HG03108 (cell line): ENCODE measurements at regions not wholly inside any gene's neighbourhood (a gene's known extent, or its start where the extent isn't known, plus 50 kb on each side); places are given as distances from the start of the nearest gene placed in this dataset.

Experiments
- ATAC-seq: cut with Tn5 transposase; IDR thresholded peaks from one replicate; pipeline ENCODE4 v1.9.1; 2021; ENCODE audit warnings: moderate library complexity; ENCODE audit not compliant: unreplicated experiment

DNA sequence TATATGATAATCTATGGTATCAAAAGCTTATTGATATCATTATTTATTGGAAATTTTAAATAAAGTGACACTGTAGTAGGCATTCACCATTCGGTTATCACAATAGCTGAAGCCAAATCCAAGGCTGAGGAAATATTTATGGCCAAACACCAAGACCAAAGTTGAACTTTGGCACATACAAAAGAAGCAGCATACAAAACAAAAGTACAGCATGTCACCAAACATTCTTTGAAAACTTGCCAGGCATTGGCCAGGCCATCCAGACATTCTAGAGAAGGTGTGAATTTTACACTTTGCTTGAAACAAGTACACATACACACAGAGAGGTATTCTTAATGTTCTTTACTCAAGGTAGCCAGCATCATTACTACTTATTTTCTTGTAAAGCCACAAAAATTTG lies 544.4 kb upstream of the CXADR start:
- no peak for ATAC-seq

DNA sequence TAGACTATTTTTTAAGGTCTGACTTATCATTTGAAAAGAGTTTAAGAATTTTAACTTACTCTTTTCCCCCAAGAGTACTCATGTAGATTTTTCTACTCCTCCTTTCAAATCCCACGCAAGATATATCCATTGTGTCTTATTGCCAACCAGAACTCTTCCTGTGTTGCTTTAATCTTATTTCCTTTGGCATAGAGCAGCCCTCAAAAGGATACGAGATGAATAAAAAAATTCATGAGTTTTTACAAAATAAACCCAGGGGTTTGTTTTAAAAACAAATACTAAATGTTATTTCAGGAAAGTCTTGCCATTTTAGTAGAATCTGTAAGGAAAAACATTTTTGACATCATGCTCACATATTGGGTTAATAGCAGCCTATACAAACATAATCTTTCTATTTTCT lies 543.2 kb upstream of the CXADR start:
- no peak for ATAC-seq

DNA sequence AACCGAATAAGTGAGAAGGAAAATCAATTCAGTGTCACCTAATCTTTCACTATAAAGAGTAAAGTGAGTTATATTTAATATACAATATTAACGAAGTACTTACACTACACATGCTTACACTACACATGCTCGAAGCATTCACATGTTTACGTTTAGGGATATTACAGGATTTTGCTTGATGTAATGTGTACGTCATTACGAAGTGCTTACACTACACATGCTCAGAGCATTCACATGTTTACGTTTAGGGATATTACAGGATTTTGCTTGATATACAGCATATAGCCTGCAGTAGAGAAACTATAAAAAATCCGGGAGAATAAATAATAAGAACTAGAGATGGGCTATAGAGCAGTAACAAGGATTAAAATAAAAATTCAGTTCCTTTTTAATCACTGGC lies 538.8 kb upstream of the CXADR start:
- ATAC-seq = no peak

DNA sequence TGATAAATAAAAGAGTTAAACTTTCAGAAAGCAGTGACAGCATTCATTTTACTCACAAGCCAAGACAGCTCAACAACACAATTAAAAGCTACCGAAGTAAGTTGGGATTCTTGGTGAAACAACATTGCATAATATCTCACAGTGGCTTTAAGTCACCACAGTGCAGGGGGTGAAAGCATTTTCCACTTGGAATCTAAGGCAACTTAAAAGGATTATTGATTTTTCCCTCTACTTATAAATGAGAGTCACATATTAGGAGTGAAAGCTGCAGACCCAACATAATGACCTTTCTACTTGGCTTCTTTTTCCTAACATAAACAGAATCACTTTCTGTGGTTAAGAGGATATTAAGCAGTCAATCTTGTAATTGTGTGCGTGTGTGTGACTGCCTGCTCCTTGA lies 536.6 kb upstream of the CXADR start:
- ATAC-seq = no peak

DNA sequence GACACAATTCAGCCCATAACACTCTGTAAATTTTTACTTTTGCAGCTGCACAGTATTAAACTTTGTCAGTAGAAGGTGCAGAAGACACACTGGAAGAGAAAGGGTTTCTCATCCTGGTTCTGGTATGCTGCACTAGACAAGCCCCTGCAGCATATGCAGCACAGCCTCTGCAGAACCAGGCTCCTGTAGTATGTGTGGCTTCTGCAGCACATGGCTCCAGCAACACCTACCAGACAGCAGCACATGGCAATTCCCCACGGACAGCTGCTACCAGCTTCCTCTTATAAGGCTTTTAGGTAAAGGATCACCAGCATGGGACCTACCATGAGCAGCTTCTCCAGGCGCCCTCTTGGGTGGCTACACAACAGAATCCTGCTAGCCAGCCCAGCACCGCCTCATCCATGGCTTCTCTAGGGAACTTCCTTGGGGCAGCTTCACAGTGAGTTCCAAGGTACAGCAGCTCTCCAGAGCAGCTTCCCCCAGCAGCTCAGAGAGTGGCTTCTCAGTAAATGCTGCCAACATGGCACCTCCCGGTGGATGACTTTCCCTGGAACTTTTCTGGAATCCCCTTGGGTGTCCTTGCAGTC lies 534.4 kb upstream of the CXADR start:
- no peak for ATAC-seq

DNA sequence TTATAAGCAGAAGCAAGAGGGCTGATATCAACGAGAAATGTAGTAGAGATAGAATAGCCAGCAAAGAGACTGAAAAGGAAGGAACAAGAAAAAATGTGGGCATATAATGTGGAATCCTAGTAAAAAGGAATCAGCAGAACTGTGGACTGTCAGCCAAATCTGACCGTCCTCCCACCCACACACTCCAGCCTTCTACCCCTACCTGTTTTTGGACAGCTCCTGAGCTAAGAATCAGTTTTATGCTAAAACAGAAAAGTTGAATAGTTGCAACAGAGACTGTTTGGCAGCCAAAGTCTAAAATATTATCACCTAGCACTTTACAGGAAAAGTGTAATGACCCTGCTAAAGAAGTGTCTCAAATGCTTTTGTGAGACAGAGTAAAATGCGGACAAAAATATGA lies 533.3 kb upstream of the CXADR start:
- no peak for ATAC-seq

DNA sequence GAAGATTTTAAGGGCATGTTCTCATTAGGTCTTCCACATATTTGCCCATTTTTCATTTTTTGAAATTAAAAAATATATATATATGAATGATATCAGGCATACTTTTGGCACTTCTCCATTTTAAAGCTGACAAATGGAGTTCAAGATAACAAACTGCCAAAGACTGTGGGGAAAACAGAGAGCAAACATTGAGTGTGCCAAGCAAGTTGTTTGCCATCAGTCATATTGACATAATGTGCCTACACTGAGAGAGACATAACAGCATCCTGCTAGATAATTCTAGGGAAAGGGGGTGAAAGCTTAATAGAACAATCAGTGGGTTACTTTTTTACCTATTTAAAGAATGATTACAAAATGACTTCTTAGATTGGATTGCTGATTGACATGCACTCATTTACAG lies 529.4 kb upstream of the CXADR start:
- ATAC-seq = no peak

DNA sequence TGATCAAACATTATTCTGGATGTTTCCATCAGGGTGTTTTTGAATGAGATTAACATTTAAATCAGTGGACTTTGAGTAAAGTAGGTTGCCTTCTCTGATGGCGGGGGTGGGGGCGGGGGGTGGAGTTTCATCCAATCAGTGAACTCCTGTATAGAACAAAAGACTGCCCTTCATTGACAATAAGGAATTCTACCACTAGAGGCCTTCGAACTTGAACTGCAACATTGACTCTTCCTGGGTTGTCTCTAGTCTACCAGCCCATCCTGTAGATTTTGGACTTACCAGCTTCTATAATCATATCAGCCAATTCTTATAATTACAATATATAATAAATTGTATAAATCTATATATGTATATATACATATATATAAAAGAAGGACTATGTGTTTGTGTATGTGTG lies 520.4 kb upstream of the CXADR start:
- no peak for ATAC-seq

DNA sequence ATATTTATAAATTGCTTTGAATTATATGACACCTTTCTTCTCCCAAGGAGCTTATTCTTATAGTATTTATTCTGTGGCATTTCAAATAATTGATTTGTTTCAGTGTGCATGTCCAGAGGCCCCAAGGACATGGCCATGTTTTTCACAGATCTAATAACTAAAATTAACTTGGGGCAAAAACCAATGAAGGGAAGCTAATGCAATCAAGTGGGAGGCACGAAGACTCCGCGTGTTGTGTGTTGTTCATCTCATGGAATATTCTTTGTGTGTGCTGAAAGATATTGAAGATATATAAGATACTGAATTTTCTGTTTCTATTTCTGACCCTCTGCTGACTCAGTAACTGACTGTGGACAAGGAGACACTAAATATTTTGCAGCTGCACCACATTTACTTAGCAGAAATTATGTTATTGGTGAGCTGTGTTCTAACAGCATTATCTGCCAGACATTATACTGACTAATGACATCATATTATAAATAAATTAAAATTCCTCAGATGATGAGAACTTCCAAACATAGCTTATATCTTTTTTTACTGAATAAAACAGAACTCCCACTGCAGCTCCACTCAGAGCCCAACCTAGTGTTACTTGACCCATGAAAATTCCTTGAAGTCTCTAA lies 519.3 kb upstream of the CXADR start:
- no peak for ATAC-seq

DNA sequence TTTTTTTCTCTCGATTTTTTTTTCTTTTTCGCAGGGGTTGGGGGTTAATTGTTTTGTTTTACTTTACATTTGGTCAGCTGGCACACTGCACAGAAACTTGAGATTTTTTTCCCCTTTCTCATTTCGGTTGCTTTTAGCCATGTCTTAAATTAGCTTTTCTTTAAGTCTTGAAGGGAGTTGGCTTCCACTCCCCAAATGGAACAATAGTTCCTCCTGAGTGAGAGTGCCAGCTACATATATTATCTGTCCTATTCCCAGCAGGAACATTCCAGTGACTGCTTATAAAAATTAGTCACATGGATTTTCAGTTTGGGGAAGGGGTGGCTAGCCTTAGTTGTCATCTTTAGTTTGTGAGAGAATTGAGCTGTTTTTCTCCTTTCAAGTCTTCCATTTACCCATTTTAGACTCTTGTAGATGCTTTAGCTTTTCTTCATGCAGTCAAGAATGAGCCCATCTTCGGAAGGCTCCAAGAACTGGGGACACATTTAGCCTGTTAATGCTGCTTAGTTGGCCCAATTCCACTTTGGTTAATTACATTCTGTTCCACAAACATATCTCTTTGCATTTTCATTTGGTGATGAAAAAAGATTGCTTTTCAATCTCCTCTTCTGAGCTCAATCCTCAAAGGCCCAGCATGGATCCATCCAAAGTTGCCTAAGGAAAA lies 510.1 kb upstream of the CXADR start:
- no peak for ATAC-seq

DNA sequence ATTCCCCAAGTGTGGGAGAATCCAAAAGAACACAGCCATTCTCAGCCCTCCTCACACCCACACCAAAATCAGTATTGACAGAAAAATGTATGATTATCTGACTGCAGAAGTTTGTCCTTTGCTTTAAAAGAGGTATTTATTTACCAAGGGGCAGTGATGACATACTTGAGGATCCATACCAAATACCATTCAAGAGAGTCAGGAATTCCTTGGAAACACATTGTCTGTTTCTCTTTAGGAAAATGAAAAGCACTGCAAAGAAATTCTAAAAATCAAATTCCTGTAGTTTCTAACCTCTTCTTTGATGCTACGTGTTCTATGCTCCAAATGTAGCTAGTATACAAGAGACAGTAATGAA lies 509.6 kb upstream of the CXADR start:
- no peak for ATAC-seq

DNA sequence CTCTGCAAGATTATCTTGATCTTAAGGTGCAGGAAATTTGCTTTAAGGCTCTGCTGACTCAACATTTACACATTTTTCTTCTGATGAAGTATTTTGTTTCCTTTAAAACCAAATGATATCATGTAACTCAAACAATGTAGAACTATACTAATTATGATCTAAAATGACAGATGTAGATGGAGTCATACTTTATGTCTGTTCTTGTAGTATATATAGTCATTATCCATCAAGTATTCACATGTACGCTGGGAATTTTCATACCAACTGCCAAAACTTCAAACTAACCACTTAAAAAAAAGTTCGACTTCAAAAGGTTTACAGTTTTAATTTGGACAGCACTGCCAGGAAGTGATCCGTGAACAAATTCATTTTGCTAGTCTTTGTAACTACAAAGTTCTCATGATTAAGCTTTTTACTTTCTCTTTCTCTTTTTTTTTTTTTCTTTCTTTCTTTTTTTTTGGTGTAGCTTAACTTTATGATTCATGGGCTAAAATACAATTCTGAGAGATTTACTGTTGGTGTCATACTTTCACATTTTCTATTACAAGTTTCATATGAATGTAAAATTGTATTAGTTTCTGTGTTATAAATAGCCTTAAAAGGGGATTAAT lies 509.0 kb upstream of the CXADR start:
- ATAC-seq = no peak

DNA sequence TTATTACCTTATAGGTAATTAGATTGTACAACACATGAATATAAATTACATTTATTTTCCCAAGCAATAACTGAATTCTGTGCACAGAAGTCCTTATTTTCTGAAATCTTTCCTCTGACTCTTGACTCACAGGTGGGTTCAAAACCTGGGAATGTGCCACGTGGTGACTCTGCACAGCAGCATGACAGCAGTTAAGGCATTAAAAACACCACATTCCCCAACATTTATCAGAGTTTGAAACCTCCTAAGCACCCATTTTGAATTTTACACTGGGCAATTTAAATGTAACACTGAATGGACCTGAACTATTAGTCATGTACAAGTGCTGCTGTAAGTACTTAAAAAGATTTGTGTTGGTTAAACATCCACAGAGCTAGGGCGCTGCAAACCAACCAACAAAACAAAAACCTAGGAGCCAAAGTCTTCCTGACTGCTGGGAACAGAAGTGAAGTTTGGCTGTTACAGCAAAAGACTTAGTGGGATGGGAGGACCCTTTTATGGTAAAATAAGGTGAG lies 480.6 kb upstream of the CXADR start:
- no peak for ATAC-seq

DNA sequence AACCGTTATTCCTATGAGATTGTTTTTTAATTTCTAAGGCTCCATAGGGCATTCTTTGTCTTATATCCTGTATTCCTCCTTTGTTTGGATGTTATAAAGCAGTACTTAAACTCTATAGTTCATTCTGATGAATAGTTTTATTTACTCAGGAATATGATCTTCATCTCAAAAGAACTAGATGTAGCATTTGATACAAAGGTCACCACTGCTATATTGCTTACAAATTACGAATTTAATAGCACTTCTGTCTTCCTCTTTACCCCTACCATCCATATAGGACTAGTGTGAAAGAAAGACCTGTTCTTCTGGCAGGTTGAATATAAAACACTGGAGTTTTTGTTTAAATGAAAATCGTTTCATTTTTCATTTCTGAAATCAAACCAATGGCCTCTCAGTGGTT lies 468.1 kb upstream of the CXADR start:
- no peak for ATAC-seq

DNA sequence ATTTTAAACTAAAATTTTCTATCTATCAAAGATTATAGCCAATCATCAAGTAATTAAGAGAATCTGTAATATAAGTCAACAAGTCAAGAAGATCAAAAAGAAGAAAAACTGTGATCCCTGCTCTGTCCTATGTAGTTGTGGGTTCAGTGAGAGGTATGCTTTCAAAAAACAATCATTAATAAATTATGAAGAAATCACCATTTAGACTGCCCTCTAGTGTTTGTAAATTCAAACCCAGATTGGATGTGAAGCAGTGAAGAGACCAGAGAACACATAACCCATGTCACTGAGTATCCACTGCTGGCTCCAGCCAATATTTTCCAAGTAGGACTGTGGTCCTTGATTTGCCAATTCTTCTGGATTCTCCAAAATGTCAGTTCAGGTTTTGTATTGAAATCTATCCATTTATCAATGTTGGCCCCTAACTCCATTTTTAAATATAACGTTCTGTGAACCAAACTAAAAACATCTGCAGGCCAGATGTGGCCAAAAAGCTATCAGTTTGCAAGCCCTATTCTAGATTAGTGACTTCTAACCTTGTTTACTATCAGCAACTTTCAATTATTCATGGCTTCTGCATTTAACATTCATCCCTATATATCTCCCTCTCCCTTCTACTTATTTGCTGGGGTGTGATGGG lies 467.5 kb upstream of the CXADR start:
- ATAC-seq = no peak

DNA sequence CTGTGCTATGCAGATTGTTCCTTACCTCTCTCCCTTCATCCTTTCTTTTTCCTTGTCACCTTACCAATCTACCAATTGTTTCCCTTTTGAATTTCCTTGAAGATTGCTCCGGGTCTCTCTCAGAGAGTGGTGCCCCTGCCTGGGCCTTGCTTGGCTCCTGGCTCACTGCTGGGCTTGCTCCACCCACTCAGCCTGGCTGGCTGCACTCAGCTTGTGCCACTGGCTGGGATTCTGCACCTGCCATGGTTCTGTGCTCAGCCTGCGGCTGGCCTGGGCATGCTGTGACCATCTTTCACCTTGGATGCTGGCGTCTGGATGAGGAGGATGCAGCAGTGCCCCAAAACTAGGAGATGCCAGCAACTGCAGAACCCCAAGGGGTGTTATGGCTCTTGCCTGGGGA lies 463.9 kb upstream of the CXADR start:
- no peak for ATAC-seq

DNA sequence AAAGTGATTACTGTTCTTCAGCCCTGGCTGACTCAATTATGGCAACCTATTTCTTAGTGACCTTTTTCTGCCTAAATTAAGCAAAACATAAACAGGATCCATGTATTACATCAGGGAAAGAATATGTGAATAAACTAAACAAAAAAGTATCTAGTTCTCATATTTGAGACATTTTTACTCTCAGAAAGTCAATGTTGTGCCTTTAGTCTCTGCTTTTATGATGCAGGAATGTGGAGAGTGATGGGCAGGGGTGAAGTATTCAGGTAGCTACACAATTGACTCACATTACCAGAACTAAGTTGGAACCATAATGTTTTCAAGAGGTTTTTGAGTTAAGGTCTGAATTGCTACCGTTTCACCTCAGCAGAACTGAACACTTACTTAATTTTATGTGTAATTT lies 462.7 kb upstream of the CXADR start:
- ATAC-seq = no peak

DNA sequence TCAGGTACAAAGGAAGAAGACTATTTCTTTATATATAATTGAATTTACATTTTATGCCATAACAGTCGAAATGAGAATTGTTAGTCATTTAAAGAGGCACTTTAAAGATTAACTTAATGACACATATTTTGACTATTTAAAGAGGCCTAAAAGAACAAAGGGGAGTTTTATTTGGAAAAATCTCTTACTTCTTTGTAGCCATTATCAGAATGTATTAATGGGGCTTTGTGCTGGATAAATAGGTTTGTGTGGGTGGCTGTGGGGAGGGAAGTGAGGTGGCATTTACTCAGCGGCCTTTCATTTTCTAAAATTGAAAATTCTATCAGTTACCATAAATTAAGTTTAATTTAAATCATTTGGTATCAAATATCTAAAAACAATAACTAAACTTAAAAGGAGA lies 462.2 kb upstream of the CXADR start:
- ATAC-seq = no peak

DNA sequence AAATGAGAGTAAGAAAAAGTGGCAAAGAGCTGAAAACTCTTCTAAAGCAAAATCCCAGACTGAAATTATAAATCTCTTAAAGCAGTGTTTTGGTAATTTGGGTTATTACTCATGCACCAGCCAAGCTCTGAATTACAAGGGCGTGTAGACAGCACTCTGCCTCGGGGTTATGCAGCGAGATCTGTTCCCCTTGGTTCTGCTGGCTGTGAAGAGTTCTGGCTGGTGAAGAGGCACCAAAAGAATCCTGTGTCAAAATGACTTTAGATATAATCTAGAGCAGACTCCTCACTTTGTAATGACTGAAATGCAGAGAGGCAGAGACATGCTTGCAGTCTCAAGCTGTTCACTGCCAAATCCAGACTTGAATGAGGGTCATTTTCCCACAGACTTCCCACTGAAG lies 461.8 kb upstream of the CXADR start:
- ATAC-seq = no peak

DNA sequence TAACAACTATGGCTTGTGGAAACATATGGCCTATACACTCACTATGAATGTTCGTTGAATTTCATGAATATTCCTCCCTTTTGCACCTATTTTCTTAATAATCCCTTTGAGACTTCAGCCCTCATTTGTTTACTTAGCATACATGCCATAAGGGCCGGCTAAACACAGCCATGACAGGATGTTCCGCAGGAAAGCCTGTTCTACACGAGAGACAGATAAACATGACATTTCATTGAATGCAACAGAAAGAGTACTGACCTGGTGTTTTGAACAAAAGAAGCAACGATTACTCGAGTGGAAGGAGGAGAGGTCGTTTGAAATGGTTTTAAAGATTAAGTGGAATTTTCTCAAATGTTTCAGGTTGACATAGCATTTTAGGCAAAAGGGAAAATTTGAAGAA lies 459.5 kb upstream of the CXADR start:
- ATAC-seq = no peak

DNA sequence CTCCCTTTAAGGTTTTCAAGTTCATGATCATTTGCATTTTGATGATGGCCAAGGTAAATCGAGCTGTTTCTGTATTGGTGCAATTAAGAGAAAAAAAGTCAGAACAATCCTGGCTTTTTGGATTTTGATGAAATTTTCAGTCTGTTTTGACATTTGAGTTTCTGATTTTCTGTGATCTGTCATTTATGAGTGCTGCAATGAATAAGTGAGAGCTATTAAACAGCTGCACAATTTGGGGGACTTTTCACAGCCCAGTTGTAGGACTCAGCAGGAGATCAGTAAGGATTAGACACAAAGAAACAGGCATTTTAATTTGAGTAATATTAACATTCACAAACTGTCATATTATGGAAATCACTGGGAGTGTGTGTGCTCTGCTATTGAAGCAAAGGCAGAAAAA lies 452.9 kb upstream of the CXADR start:
- ATAC-seq = no peak

DNA sequence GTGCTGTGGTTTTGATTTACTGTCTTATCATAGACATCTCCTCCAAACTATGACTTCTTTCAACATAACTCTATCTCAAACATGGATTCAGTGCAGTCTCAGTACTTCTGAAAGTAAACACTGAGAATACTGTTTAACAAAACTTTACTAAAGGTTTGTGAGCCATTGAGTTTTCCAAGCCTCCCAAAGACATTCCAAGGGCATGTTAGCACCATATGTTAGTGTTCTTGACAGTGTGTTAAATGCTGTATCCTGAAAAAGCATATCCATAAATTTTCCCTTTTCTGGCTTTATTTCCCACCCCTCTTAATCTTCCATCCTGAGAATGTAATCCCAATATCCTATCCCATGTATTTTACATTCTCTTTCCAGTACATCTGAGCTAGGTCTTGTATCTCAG lies 446.8 kb upstream of the CXADR start:
- no peak for ATAC-seq
